Inflammatory macrophage (primary cell): ENCODE measurements at regions not wholly inside any gene's neighbourhood (a gene's known extent, or its start where the extent isn't known, plus 50 kb on each side); places are given as distances from the start of the nearest gene placed in this dataset.
"Not testable (repeated sequence)": the region's sequence is repeated elsewhere in the genome, so short reads cannot be mapped to it uniquely, and the experiment has no call there.

Experiments
- DNase-seq, 2 donors: peaks; one replicate each; pipeline ENCODE4 v3.0.0-alpha.2; 2020 to 2022

GRCh38 chr12:25328072-25328712 is 77.5 kb upstream of the KRAS start:
- peak; percentile 20 to 31 for DNase-seq

- DNase-seq, result no peak
Measured at GRCh38 chr12:25327321-25327720, 76.6 kb upstream of the KRAS start.

- DNase-seq, result no peak
Measured at GRCh38 chr12:25326326-25326725, 75.6 kb upstream of the KRAS start.

- DNase-seq, result no peak
Measured at GRCh38 chr12:25324861-25325260, 74.1 kb upstream of the KRAS start.

- no peak for DNase-seq
Measured at GRCh38 chr12:25323581-25323982, 72.9 kb upstream of the KRAS start.

GRCh38 chr12:25322918-25323531 is 72.3 kb upstream of the KRAS start:
- DNase-seq, result no peak

- DNase-seq, result no peak
Measured at GRCh38 chr12:25322351-25322750, 71.6 kb upstream of the KRAS start.

- no peak for DNase-seq
Measured at GRCh38 chr12:25321772-25322171, 71.0 kb upstream of the KRAS start.

GRCh38 chr12:25320123-25321006 is 69.6 kb upstream of the KRAS start:
- DNase-seq, result peak in 1 of 2 donors; percentile 7

GRCh38 chr12:25319233-25319984 is 68.7 kb upstream of the KRAS start:
- DNase-seq, result no peak

- DNase-seq, result no peak
Measured at GRCh38 chr12:25317553-25317952, 66.8 kb upstream of the KRAS start.

GRCh38 chr12:25315388-25315787 is 64.7 kb upstream of the KRAS start:
- DNase-seq, result no peak

- DNase-seq, result not testable (repeated sequence)
Measured at GRCh38 chr12:25313266-25313990, 62.7 kb upstream of the KRAS start.

- DNase-seq, result no peak
Measured at GRCh38 chr12:25311506-25311905, 60.8 kb upstream of the KRAS start.

GRCh38 chr12:25310071-25310470 is 59.3 kb upstream of the KRAS start:
- not testable (repeated sequence) for DNase-seq

- no peak for DNase-seq
Measured at GRCh38 chr12:25308756-25309155, 58.0 kb upstream of the KRAS start.

- DNase-seq, result no peak
Measured at GRCh38 chr12:25307818-25308217, 57.1 kb upstream of the KRAS start.

GRCh38 chr12:25301798-25302197 is 51.1 kb upstream of the KRAS start:
- DNase-seq, result no peak
